ENCODE measurements at regions not wholly inside any gene's neighbourhood (a gene's known extent, or its start where the extent isn't known, plus 50 kb on each side); places are given as distances from the start of the nearest gene placed in this dataset.

- no peak overlapping the region for H3K4me3 ChIP-seq
- no peak for DNase-seq (ENCODE audit: low spot score in 2 of 2)
- H3K27ac ChIP-seq = no peak overlapping the region
- intact Hi-C loops (cut with DNase I; ENCODE audit: low total_unique reads) = no loop called here
- H3K36me3 ChIP-seq = no peaks in the 10 kb centered on the region
- peaks cover 0 to 6% of the 10 kb centered on the region in 2 donors for H3K9me3 ChIP-seq
- no peaks in the 10 kb centered on the region for H3K27me3 ChIP-seq
- no peaks in the 10 kb centered on the region for H3K4me1 ChIP-seq
- TF ChIP-seq POLR2AphosphoS5 (IDR thresholded peaks at IDR 0.05) (no peak), CTCF (IDR thresholded peaks at IDR 0.05) (no peak), POLR2A (IDR thresholded peaks at IDR 0.05) (no peak)
These were observed 110.5 kb upstream of the ZSWIM2 start for GRCh38 chr2:186959486-186959885.

DNA sequence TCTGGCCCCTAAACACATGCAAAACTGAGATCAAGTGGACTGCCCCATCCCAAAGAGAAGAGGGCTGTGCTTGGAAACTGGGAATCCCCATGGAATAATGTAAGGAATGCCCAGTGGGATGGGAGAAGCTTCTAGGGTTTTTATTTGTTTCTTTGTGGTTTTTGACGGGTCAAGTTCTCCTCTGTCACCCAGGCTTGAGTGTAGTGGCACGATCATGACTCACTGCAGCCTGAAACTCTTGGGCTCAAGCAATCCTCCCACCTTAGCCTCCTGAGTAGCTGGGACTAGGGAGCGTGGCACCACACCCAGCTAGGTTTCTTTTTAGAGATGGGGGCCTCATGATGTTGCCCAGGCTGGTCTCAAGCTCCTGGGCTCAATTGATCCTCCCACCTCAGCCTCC lies 101.7 kb upstream of the ZSWIM2 start:
- H3K36me3 ChIP-seq = no peaks in the 10 kb centered on the region
- H3K4me3 ChIP-seq = no peak overlapping the region
- intact Hi-C loops (cut with DNase I; ENCODE audit: low total_unique reads) = no loop called here
- H3K9me3 ChIP-seq = no peaks in the 10 kb centered on the region
- TF ChIP-seq POLR2AphosphoS5 (IDR thresholded peaks at IDR 0.05) (no peak), CTCF (IDR thresholded peaks at IDR 0.05) (no peak), POLR2A (IDR thresholded peaks at IDR 0.05) (no peak)
- H3K27ac ChIP-seq = no peak overlapping the region
- H3K27me3 ChIP-seq = no peaks in the 10 kb centered on the region
- DNase-seq (ENCODE audit: low spot score in 2 of 2) = no peak
- no peaks in the 10 kb centered on the region for H3K4me1 ChIP-seq

DNA sequence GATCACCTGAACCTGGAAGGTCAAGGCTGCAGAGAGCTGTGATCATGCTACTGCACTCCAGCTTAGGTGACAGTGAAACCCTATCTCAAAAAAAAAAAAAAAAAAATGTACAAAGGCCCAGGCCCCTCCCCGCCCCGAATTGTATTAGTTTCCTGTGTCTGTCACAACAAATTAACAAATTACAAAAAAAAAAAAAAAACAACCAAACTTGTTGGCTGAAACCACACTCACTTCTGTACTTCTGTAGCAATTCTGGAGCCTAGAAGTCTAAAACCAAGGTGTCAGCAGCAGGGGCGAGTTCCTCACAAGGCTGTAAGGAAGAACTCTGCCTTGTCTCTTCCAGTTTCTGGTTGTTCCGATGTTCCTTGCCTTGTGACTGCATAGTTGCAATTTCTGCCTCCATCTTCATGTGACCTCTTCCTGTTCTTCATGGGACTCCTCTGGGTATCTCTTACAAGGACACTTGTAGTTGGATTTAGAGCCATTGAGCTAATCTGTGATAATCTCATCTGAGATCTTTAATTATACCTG lies 100.8 kb upstream of the ZSWIM2 start:
- no peak for DNase-seq (ENCODE audit: low spot score in 2 of 2)
- H3K4me1 ChIP-seq = no peaks in the 10 kb centered on the region
- no peak for TF ChIP-seq POLR2AphosphoS5 (IDR thresholded peaks at IDR 0.05)
- no peak for TF ChIP-seq CTCF (IDR thresholded peaks at IDR 0.05)
- TF ChIP-seq POLR2A (IDR thresholded peaks at IDR 0.05) = no peak
- no peak overlapping the region for H3K4me3 ChIP-seq
- no peaks in the 10 kb centered on the region for H3K9me3 ChIP-seq
- intact Hi-C loops (cut with DNase I; ENCODE audit: low total_unique reads) = no loop called here
- H3K27ac ChIP-seq = no peak overlapping the region
- H3K36me3 ChIP-seq = no peaks in the 10 kb centered on the region
- no peaks in the 10 kb centered on the region for H3K27me3 ChIP-seq

DNA sequence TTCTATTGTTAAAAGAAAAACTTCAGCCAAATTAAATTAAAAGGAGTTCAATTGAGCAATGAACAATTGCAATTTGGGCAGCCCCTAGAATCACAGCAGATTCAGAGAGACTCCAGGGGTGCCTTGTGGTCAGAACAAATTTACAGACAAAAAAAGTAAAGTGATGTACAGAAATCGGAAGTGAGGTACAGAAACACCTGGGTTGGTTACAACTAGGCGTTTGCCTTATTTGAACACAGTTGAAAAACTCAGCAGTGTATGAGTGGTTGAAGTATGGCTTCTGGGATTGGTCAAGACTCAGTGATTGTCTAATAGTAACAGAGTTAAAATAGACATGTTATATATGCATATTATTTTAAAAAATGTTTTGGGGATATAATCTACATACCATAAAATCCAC lies 98.5 kb upstream of the ZSWIM2 start:
- DNase-seq (ENCODE audit: low spot score in 2 of 2) = no peak
- Histone ChIP-seq H3K9me3 (no peaks in the 10 kb centered on the region), H3K4me3 (no peak overlapping the region), H3K36me3 (no peaks in the 10 kb centered on the region), H3K27ac (no peak overlapping the region), H3K27me3 (no peaks in the 10 kb centered on the region), H3K4me1 (no peaks in the 10 kb centered on the region)
- TF ChIP-seq POLR2A (IDR thresholded peaks at IDR 0.05) = no peak
- no peak for TF ChIP-seq POLR2AphosphoS5 (IDR thresholded peaks at IDR 0.05)
- no peak for TF ChIP-seq CTCF (IDR thresholded peaks at IDR 0.05)
- intact Hi-C loops (cut with DNase I; ENCODE audit: low total_unique reads) = no loop called here

DNA sequence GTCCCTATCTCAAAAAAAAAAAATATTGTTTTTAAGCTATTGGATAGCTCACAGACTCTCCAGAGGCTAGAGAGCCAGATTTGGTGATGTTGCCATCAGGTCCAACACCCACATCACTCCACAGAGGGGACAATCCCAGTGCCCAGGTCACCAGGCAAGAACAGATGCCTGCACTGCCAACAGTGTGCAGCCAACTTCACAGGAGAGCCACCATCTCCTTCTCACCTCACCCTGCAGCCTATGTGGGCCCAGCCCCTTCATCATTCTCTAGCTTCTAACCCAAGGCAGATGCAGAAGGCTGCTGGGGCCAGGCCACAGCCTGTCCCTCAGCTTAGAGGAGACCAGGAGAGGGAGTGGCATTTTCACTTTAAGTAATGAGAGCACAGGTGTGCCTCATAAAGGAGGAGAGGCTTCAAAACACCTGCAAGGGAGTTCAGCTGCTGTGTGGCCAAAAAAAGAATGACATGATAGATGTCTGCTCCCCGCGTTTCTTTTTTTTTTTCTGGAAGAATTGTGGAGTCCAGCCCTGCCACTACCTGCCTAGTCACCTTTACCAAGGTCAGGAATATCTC lies 98.0 kb upstream of the ZSWIM2 start:
- intact Hi-C loops (cut with DNase I; ENCODE audit: low total_unique reads) = no loop called here
- H3K4me3 ChIP-seq = no peak overlapping the region
- H3K9me3 ChIP-seq = no peaks in the 10 kb centered on the region
- no peak for TF ChIP-seq POLR2AphosphoS5 (IDR thresholded peaks at IDR 0.05)
- no peak for TF ChIP-seq CTCF (IDR thresholded peaks at IDR 0.05)
- no peak for TF ChIP-seq POLR2A (IDR thresholded peaks at IDR 0.05)
- H3K27ac ChIP-seq = no peak overlapping the region
- H3K36me3 ChIP-seq = no peaks in the 10 kb centered on the region
- no peaks in the 10 kb centered on the region for H3K4me1 ChIP-seq
- DNase-seq (ENCODE audit: low spot score in 2 of 2) = no peak
- H3K27me3 ChIP-seq = no peaks in the 10 kb centered on the region
